SK-N-SH (cell line): ENCODE measurements at regions not wholly inside any gene's neighbourhood (a gene's known extent, or its start where the extent isn't known, plus 50 kb on each side); places are given as distances from the start of the nearest gene placed in this dataset.

Source experiments
- CTCF ChIA-PET: fragments of 300-600, 350-600 bp; formaldehyde crosslinking; extraction: SDS; loops from one replicate; lab custom pipeline; 2021; lab: Yijun Ruan, JAX
- POLR2A ChIA-PET: fragments of 350-600 bp; sonication (Branson Sonifier 250); formaldehyde crosslinking; extraction: SDS; loops from one replicate; lab custom pipeline; 2020; ENCODE audit warnings: antibody characterized with exemption, inconsistent platforms; lab: Yijun Ruan, JAX
- DNase-seq: peaks from one replicate; pipeline ENCODE4 v3.0.0; 2012
- H2AFZ ChIP-seq: fragments of 200-600 bp; sonication (generic); 2 replicates; pipeline ENCODE4 v1.8.1; 2016; ENCODE audit warnings: antibody characterized with exemption, mild to moderate bottlenecking, low read depth
- H3F3A ChIP-seq: fragments of 200-600 bp; sonication (generic); replicated peaks from 2 replicates; pipeline ENCODE3; 2016; ENCODE audit warnings: antibody characterized with exemption, mild to moderate bottlenecking; ENCODE audit not compliant: insufficient read depth
- H3K27ac ChIP-seq, 2 experiments: fragments of 200-500 bp in 1 of 2; fragments of 200-600 bp in 1 of 2; sonication (Bioruptor generic) in 1 of 2; sonication (generic), shearing (Covaris generic) in 1 of 2; 2 replicates each; pipeline versions ENCODE4 v1.5.1 to v1.6.1; 2014 to 2016; ENCODE audit warnings: low read depth in 2 of 2, inconsistent platforms in 1 of 2, low read length in 1 of 2, mild to moderate bottlenecking in 1 of 2, mixed read lengths in 1 of 2
- H3K27me3 ChIP-seq: fragments of 200-600 bp; sonication (generic), shearing (Covaris generic); 2 replicates; pipeline ENCODE4 v1.6.1; 2016; ENCODE audit warnings: mixed run types; ENCODE audit not compliant: insufficient read depth
- H3K36me3 ChIP-seq, 2 experiments: fragments of 200-500 bp in 1 of 2; fragments of 200-600 bp in 1 of 2; sonication (Bioruptor generic) in 1 of 2; sonication (generic) in 1 of 2; replicated peaks in 1 of 2; 2 replicates each; pipeline versions ENCODE3 to v1.5.1; 2014 to 2016; ENCODE audit warnings: low read length in 1 of 2, mild to moderate bottlenecking in 1 of 2; ENCODE audit not compliant: insufficient read depth in 2 of 2, control insufficient read depth in 1 of 2
- H3K4me1 ChIP-seq, 2 experiments: fragments of 200-500 bp in 1 of 2; fragments of 200-600 bp in 1 of 2; sonication (Bioruptor generic) in 1 of 2; sonication (generic), shearing (Covaris generic) in 1 of 2; 2 replicates each; pipeline versions ENCODE4 v1.5.1 to v1.6.1; 2014 to 2016; ENCODE audit warnings: low read depth in 1 of 2, low read length in 1 of 2, mixed run types in 1 of 2; ENCODE audit not compliant: insufficient read depth in 2 of 2, control insufficient read depth in 1 of 2
- H3K4me2 ChIP-seq: fragments of 200-600 bp; sonication (generic), shearing (Covaris generic); 2 replicates; pipeline ENCODE4 v1.6.1; 2017; ENCODE audit warnings: mixed run types
- H3K4me3 ChIP-seq, 2 experiments: fragments of 200-500 bp in 1 of 2; fragments of 200-600 bp in 1 of 2; sonication (Bioruptor generic) in 1 of 2; sonication (generic), shearing (Covaris generic) in 1 of 2; 2 replicates each; pipeline versions ENCODE4 v1.5.1 to v1.8.1; 2014 to 2016; ENCODE audit warnings: low read depth in 2 of 2, inconsistent platforms in 1 of 2, low read length in 1 of 2, mild to moderate bottlenecking in 1 of 2, mixed read lengths in 1 of 2, moderate library complexity in 1 of 2
- H3K79me2 ChIP-seq: fragments of 200-600 bp; sonication (generic); 2 replicates; pipeline ENCODE4 v1.8.1; 2017; ENCODE audit warnings: mild to moderate bottlenecking; ENCODE audit not compliant: insufficient read depth
- H3K9ac ChIP-seq: fragments of 200-600 bp; sonication (generic); 2 replicates; pipeline ENCODE4 v1.6.1; 2017; ENCODE audit warnings: mixed run types
- H3K9me2 ChIP-seq: fragments of 200-600 bp; sonication (generic); 2 replicates; pipeline ENCODE4 v1.6.1; 2017; ENCODE audit warnings: mixed run types
- H3K9me3 ChIP-seq: fragments of 200-600 bp; sonication (generic); 2 replicates; pipeline ENCODE4 v1.6.1; 2017; ENCODE audit warnings: mixed run types, mild to moderate bottlenecking, moderate library complexity
- H4K20me1 ChIP-seq: fragments of 200-600 bp; sonication (generic); 2 replicates; pipeline ENCODE4 v1.6.1; 2017; ENCODE audit warnings: mild to moderate bottlenecking, mixed run types; ENCODE audit not compliant: insufficient read depth
- CHD2 ChIP-seq: fragments of 150-350 bp; IDR thresholded peaks from 2 replicates; pipeline ENCODE4 v1.6.1; 2018; ENCODE audit warnings: low read length; ENCODE audit not compliant: partially characterized antibody
- ELF1 ChIP-seq: IDR thresholded peaks from 2 replicates; pipeline ENCODE4 v1.4.0; 2012
- EP300 ChIP-seq, 2 experiments: IDR thresholded peaks; 2 replicates each; pipeline versions ENCODE4 v1.4.0 to v1.6.1; 2012; ENCODE audit warnings: borderline replicate concordance in 1 of 2, low read depth in 1 of 2, low read length in 1 of 2
- EZH2phosphoT487 ChIP-seq: fragments of 200-600 bp; sonication (generic); IDR thresholded peaks from 2 replicates; pipeline ENCODE4 v1.6.1; 2017; ENCODE audit warnings: low read depth, mixed run types, mild to moderate bottlenecking, antibody characterized with exemption, moderate library complexity, borderline replicate concordance
- FOSL2 ChIP-seq: IDR thresholded peaks from 2 replicates; pipeline ENCODE4 v1.4.0; 2012; ENCODE audit warnings: low read depth, mild to moderate bottlenecking, moderate library complexity, borderline replicate concordance
- FOXJ3 ChIP-seq: sonication (generic); formaldehyde crosslinking; IDR thresholded peaks from 2 replicates; pipeline ENCODE4 v1.5.1; 2020; ENCODE audit warnings: mild to moderate bottlenecking, missing genetic modification reagents
- GABPA ChIP-seq: IDR thresholded peaks from 2 replicates; pipeline ENCODE4 v1.4.0; 2012; ENCODE audit warnings: low read depth, mild to moderate bottlenecking
- GATA2 ChIP-seq: sonication (generic); formaldehyde crosslinking; IDR thresholded peaks from 2 replicates; pipeline ENCODE4 v1.5.0; 2020; ENCODE audit warnings: mild to moderate bottlenecking, missing genetic modification reagents
- IRF3 ChIP-seq: fragments of 150-350 bp; IDR thresholded peaks from 2 replicates; pipeline ENCODE4 v1.6.1; 2016; ENCODE audit warnings: mild to moderate bottlenecking, low read depth, low read length
- JUND ChIP-seq: IDR thresholded peaks from 2 replicates; pipeline ENCODE4 v1.4.0; 2012
- MEF2A ChIP-seq: IDR thresholded peaks from 2 replicates; pipeline ENCODE4 v1.4.0; 2012; ENCODE audit warnings: low read depth, borderline replicate concordance
- MXI1 ChIP-seq: IDR thresholded peaks from 2 replicates; pipeline ENCODE4 v1.6.1; 2012; ENCODE audit warnings: mild to moderate bottlenecking, low read depth, low read length, improper control_type of control experiment
- NFIC ChIP-seq: IDR thresholded peaks from 2 replicates; pipeline ENCODE4 v1.4.0; 2012; ENCODE audit warnings: borderline replicate concordance
- NRF1 ChIP-seq: IDR thresholded peaks from 2 replicates; pipeline ENCODE4 v1.6.1; 2012; ENCODE audit warnings: low read depth, mild to moderate bottlenecking, low read length
- POLR2AphosphoS5 ChIP-seq: IDR thresholded peaks from 2 replicates; pipeline ENCODE4 v1.6.1; 2012; ENCODE audit warnings: low read depth, low read length
- RAD21 ChIP-seq: IDR thresholded peaks from 2 replicates; pipeline ENCODE4 v1.6.1; 2012; ENCODE audit warnings: mild to moderate bottlenecking, low read length
- RCOR1 ChIP-seq: fragments of 150-350 bp; IDR thresholded peaks from 2 replicates; pipeline ENCODE4 v1.6.1; 2017; ENCODE audit warnings: antibody characterized with exemption, low read length
- REST ChIP-seq: IDR thresholded peaks from 2 replicates; pipeline ENCODE4 v1.6.1; 2012; ENCODE audit warnings: mild to moderate bottlenecking, low read depth, low read length, moderate library complexity
- RFX5 ChIP-seq: IDR thresholded peaks from 2 replicates; pipeline ENCODE4 v1.6.1; 2012; ENCODE audit warnings: mild to moderate bottlenecking, improper control_type of control experiment, low read length
- RXRA ChIP-seq: IDR thresholded peaks from 2 replicates; pipeline ENCODE4 v1.4.0; 2012; ENCODE audit warnings: low read depth, mild to moderate bottlenecking, borderline replicate concordance
- SIN3A ChIP-seq: IDR thresholded peaks from 2 replicates; pipeline ENCODE4 v1.6.1; 2012; ENCODE audit warnings: low read depth, mild to moderate bottlenecking, low read length, moderate library complexity, borderline replicate concordance
- SMC3 ChIP-seq: IDR thresholded peaks from 2 replicates; pipeline ENCODE4 v1.6.1; 2012; ENCODE audit warnings: low read depth, low read length, improper control_type of control experiment
- TAF1 ChIP-seq: IDR thresholded peaks from 2 replicates; pipeline ENCODE4 v1.6.1; 2012; ENCODE audit warnings: low read depth, mild to moderate bottlenecking, low read length, moderate library complexity, borderline replicate concordance
- TCF12 ChIP-seq: IDR thresholded peaks from 2 replicates; pipeline ENCODE4 v1.4.0; 2012
- TEAD4 ChIP-seq: IDR thresholded peaks from 2 replicates; pipeline ENCODE4 v1.4.0; 2012; ENCODE audit warnings: mild to moderate bottlenecking, borderline replicate concordance; ENCODE audit not compliant: insufficient read depth
- YY1 ChIP-seq: IDR thresholded peaks from 2 replicates; pipeline ENCODE4 v1.4.0; 2012; ENCODE audit warnings: low read depth, mild to moderate bottlenecking
- WGBS: methylation state at CpG from one replicate; pipeline ENCODE4 v1.1.6; 2017; ENCODE audit warnings: low lambda C conversion rate; 5-methylcytosine and 5-hydroxymethylcytosine counted together
- TF ChIP-seq, protein P1 (sequence below): fragments of 150-350 bp; IDR thresholded peaks from 2 replicates; pipeline ENCODE4 v1.6.1; 2017; ENCODE audit warnings: antibody characterized with exemption, low read length, low read depth, borderline replicate concordance
- TF ChIP-seq, protein P2 (sequence below): IDR thresholded peaks from 2 replicates; pipeline ENCODE4 v1.4.0; 2012; ENCODE audit warnings: low read depth
- TF ChIP-seq, protein P3 (sequence below): fragments of 200-600 bp; sonication (generic); IDR thresholded peaks from 2 replicates; pipeline ENCODE4 v1.6.1; 2017; ENCODE audit warnings: antibody characterized with exemption, mild to moderate bottlenecking, moderate library complexity

- 52% methylated on average over 6 of the region's 6 CpGs for WGBS
- no peaks in the 10 kb centered on the region for H3K79me2 ChIP-seq
- H3K4me2 ChIP-seq, result no peak overlapping the region
- H4K20me1 ChIP-seq, result no peaks in the 10 kb centered on the region
- H3K27me3 ChIP-seq, result no peaks in the 10 kb centered on the region
- DNase-seq, result peak; percentile 75
- no peak overlapping the region for H3K9ac ChIP-seq
- peak overlapping the region in 1 of 2 experiments; percentile 69; a peak in 2 of 4 replicates for H3K27ac ChIP-seq
- H3F3A ChIP-seq, result no peaks in the 10 kb centered on the region
- peaks cover 0 to 40% of the 10 kb centered on the region in 2 experiments; a peak in 2 of 4 replicates for H3K4me1 ChIP-seq
- H2AFZ ChIP-seq, result no peak overlapping the region
- H3K4me3 ChIP-seq, result no peak overlapping the region
- H3K36me3 ChIP-seq, result no peaks in the 10 kb centered on the region
- H3K9me2 ChIP-seq, result no peaks in the 10 kb centered on the region
- H3K9me3 ChIP-seq, result no peaks in the 10 kb centered on the region
- ChIA-PET POLR2A (interaction anchor here (1.0 kb wide), 1 partner anchor 70 kb away, joined by 4 read pairs; no protein-coding TSS in a partner anchor), CTCF (interaction anchor here (1.3 to 3.2 kb wide), 3 partner anchors 10 to 801 kb away, joined by 3 to 15 read pairs (median 5); no protein-coding TSS in a partner anchor)
- TF ChIP-seq IRF3, result no peak
- TF ChIP-seq, protein P1, sequence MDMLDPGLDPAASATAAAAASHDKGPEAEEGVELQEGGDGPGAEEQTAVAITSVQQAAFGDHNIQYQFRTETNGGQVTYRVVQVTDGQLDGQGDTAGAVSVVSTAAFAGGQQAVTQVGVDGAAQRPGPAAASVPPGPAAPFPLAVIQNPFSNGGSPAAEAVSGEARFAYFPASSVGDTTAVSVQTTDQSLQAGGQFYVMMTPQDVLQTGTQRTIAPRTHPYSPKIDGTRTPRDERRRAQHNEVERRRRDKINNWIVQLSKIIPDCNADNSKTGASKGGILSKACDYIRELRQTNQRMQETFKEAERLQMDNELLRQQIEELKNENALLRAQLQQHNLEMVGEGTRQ, result no peak
- no peak for TF ChIP-seq TEAD4
- no peak for TF ChIP-seq JUND
- TF ChIP-seq REST, result no peak
- TF ChIP-seq NRF1, result no peak
- TF ChIP-seq CHD2, result peak; percentile 85
- no peak for TF ChIP-seq YY1
- TF ChIP-seq RXRA, result no peak
- TF ChIP-seq RCOR1, result peak; percentile 97
- TF ChIP-seq MEF2A, result no peak
- 0 out of 2 replicates have a peak, but pooled peaks have one; percentile 18 for TF ChIP-seq RFX5
- no peak for TF ChIP-seq EZH2phosphoT487
- TF ChIP-seq EP300 (IDR thresholded peaks at IDR 0.05; ENCODE audit: borderline replicate concordance in 1 of 2, low read depth in 1 of 2, low read length in 1 of 2), result peak in 1 of 2 experiments; percentile 95; a peak in 2 of 4 replicates
- TF ChIP-seq GATA2 (CRISPR knock-in tag), result peak; percentile 98
- peak; percentile 41; the same call in 1 of the 2 replicates for TF ChIP-seq MXI1
- TF ChIP-seq FOSL2, result no peak
- TF ChIP-seq ELF1, result no peak
- TF ChIP-seq, protein P2, sequence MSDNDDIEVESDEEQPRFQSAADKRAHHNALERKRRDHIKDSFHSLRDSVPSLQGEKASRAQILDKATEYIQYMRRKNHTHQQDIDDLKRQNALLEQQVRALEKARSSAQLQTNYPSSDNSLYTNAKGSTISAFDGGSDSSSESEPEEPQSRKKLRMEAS, result no peak
- peak; percentile 43 for TF ChIP-seq RAD21
- TF ChIP-seq, protein P3, sequence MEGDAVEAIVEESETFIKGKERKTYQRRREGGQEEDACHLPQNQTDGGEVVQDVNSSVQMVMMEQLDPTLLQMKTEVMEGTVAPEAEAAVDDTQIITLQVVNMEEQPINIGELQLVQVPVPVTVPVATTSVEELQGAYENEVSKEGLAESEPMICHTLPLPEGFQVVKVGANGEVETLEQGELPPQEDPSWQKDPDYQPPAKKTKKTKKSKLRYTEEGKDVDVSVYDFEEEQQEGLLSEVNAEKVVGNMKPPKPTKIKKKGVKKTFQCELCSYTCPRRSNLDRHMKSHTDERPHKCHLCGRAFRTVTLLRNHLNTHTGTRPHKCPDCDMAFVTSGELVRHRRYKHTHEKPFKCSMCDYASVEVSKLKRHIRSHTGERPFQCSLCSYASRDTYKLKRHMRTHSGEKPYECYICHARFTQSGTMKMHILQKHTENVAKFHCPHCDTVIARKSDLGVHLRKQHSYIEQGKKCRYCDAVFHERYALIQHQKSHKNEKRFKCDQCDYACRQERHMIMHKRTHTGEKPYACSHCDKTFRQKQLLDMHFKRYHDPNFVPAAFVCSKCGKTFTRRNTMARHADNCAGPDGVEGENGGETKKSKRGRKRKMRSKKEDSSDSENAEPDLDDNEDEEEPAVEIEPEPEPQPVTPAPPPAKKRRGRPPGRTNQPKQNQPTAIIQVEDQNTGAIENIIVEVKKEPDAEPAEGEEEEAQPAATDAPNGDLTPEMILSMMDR, result no peak
- no peak for TF ChIP-seq SMC3
- TF ChIP-seq NFIC, result no peak
- peak; percentile 87 for TF ChIP-seq FOXJ3 (CRISPR knock-in tag)
- no peak for TF ChIP-seq GABPA
- no peak for TF ChIP-seq SIN3A
- TF ChIP-seq TAF1, result no peak
- TF ChIP-seq POLR2AphosphoS5, result no peak
- peak; percentile 39; the same call in 1 of the 2 replicates for TF ChIP-seq TCF12
Measured at GRCh38 chr10:31584876-31585275, 265.9 kb downstream of the ZEB1 start.
